ENCODE measurements at regions not wholly inside any gene's neighbourhood (a gene's known extent, or its start where the extent isn't known, plus 50 kb on each side); places are given as distances from the start of the nearest gene placed in this dataset.
"Not testable (repeated sequence)": the region's sequence is repeated elsewhere in the genome, so short reads cannot be mapped to it uniquely, and the experiment has no call there.

DNA sequence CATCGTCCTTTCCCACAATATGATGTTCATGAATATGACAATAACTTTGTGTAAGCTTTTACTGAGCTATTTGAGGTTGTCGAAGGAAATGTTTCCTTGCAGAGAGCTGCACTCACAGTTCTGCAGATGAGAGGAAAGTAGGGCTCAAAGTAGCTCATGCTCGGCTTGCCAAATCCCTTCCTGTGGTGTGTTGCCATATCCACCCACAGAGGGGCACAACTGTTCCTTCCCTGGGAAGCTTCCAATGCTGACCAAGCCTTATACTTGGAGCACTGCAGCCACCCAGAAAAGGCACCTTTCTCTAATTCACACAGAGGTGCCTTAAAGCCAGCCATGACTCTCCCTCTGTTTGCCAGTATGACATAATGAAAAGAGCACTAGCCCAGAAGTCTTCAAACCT, 390.3 kb downstream of the CAAP1 start:
- no peak for TF ChIP-seq CTCF (IDR thresholded peaks at IDR 0.05)
- no peak for TF ChIP-seq POLR2A (IDR thresholded peaks at IDR 0.05)
- Histone ChIP-seq H3K9me3 (no peaks in the 10 kb centered on the region), H3K27ac (no peak overlapping the region), H3K36me3 (ENCODE audit: low read depth, missing control alignments) (no peaks in the 10 kb centered on the region), H3K27me3 (no peaks in the 10 kb centered on the region), H3K4me3 (no peak overlapping the region), H3K4me1 (peaks cover 3% of the 10 kb centered on the region)
- intact Hi-C loops (cut with DNase I; ENCODE audit: low total_unique reads) = no loop called here
- DNase-seq = no peak
- WGBS, 2 donors = 52 to 68% methylated on average over 2 to 3 of the region's 3 CpGs

- H3K4me3 ChIP-seq = no peak overlapping the region
- H3K9me3 ChIP-seq = no peaks in the 10 kb centered on the region
- intact Hi-C loops (cut with DNase I; ENCODE audit: low total_unique reads) = no loop called here
- H3K36me3 ChIP-seq (ENCODE audit: low read depth, missing control alignments) = no peaks in the 10 kb centered on the region
- WGBS, 2 donors = 40 to 43% methylated on average over 3 of the region's 3 CpGs
- peaks cover 3% of the 10 kb centered on the region for H3K4me1 ChIP-seq
- no peak overlapping the region for H3K27ac ChIP-seq
- TF ChIP-seq CTCF (IDR thresholded peaks at IDR 0.05) (no peak), POLR2A (IDR thresholded peaks at IDR 0.05) (no peak)
- no peak for DNase-seq
- H3K27me3 ChIP-seq = no peaks in the 10 kb centered on the region
Measured at GRCh38 chr9:26500471-26500870, 392.1 kb downstream of the CAAP1 start.

GRCh38 chr9:26492608-26493521, 399.7 kb downstream of the CAAP1 start:
- H3K27me3 ChIP-seq; H3K4me1 ChIP-seq; intact Hi-C loops (cut with DNase I; ENCODE audit: low total_unique reads); H3K27ac ChIP-seq; H3K4me3 ChIP-seq; DNase-seq; H3K9me3 ChIP-seq; H3K36me3 ChIP-seq (ENCODE audit: low read depth, missing control alignments): not testable (repeated sequence)
- 91 to 92% methylated on average over 17 to 46 of the region's 59 CpGs for WGBS, 2 donors

- H3K27me3 ChIP-seq; H3K4me1 ChIP-seq; H3K9me3 ChIP-seq; intact Hi-C loops (cut with DNase I; ENCODE audit: low total_unique reads); H3K4me3 ChIP-seq; H3K27ac ChIP-seq; H3K36me3 ChIP-seq (ENCODE audit: low read depth, missing control alignments); DNase-seq: not testable (repeated sequence)
- 89 to 96% methylated on average over 14 to 35 of the region's 35 CpGs for WGBS, 2 donors
Measured at GRCh38 chr9:26491922-26492607, 400.5 kb downstream of the CAAP1 start.

GRCh38 chr9:26483991-26484390, 408.6 kb downstream of the CAAP1 start:
- DNase-seq = no peak
- 57 to 78% methylated on average over 15 of the region's 15 CpGs for WGBS, 2 donors
- Histone ChIP-seq H3K27me3 (no peaks in the 10 kb centered on the region), H3K9me3 (no peaks in the 10 kb centered on the region), H3K4me1 (no peaks in the 10 kb centered on the region), H3K36me3 (ENCODE audit: low read depth, missing control alignments) (no peaks in the 10 kb centered on the region), H3K27ac (no peak overlapping the region), H3K4me3 (no peak overlapping the region)
- TF ChIP-seq POLR2A (IDR thresholded peaks at IDR 0.05) (no peak), CTCF (IDR thresholded peaks at IDR 0.05) (no peak)
- intact Hi-C loops (cut with DNase I; ENCODE audit: low total_unique reads) = no loop called here

All from testis (tissue), 2 donors.